H1 (cell line): ENCODE measurements at regions not wholly inside any gene's neighbourhood (a gene's known extent, or its start where the extent isn't known, plus 50 kb on each side); places are given as distances from the start of the nearest gene placed in this dataset.

ENCODE experiments used
- ATF2 ChIP-seq: IDR thresholded peaks from 2 replicates; pipeline ENCODE4 v1.6.1; 2012; ENCODE audit warnings: low read length, inconsistent platforms
- EP300 ChIP-seq, 2 experiments: IDR thresholded peaks; 1 replicate in 1 of 2; 2 replicates in 1 of 2; pipeline ENCODE4 v1.6.1; 2011 to 2012; ENCODE audit warnings: low read depth in 2 of 2, low read length in 2 of 2, mild to moderate bottlenecking in 2 of 2, borderline replicate concordance in 1 of 2, inconsistent platforms in 1 of 2, moderate library complexity in 1 of 2
- MAFK ChIP-seq: IDR thresholded peaks from 2 replicates; pipeline ENCODE4 v1.6.1; 2012; ENCODE audit warnings: low read depth, mild to moderate bottlenecking, improper control_type of control experiment, low read length

GRCh38 chr6:100173211-100173610 lies 179.2 kb upstream of the MCHR2 start (continued):
- TF ChIP-seq EP300 (IDR thresholded peaks at IDR 0.05; ENCODE audit: borderline replicate concordance in 1 of 2, low read depth in 2 of 2, low read length in 2 of 2), result no peak
- TF ChIP-seq ATF2, result no peak
- no peak for TF ChIP-seq MAFK
